GM12872 (cell line): ENCODE measurements at regions not wholly inside any gene's neighbourhood (a gene's known extent, or its start where the extent isn't known, plus 50 kb on each side); places are given as distances from the start of the nearest gene placed in this dataset.

ENCODE experiments used
- CTCF ChIP-seq: IDR thresholded peaks from 3 replicates; pipeline ENCODE4 v1.5.1; 2011; ENCODE audit warnings: low read depth, mild to moderate bottlenecking, low read length, moderate library complexity; ENCODE audit not compliant: insufficient read depth

DNA sequence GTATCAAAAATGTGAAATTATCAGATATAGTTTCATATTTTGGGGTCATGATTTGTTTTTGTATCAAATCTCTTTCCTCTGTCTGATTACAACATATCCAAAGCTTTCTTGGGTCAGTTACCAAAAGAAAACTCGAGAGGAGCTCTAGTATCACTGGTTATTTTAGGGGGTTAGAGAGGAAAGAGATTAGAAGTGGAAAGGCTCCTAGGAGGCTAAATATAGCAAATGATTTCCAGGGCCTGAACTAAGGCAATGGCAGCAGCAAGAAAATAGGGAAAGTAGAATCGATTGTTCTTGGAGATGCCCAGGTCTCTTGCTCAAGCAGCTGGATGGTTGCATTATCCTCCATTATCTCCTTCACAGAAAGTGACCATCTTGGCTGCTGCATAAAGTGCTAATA, 72.9 kb downstream of the NHLRC3 start:
- no peak for TF ChIP-seq CTCF

GRCh38 chr13:39119422-39119821, 81.2 kb downstream of the NHLRC3 start:
- TF ChIP-seq CTCF: no peak

DNA sequence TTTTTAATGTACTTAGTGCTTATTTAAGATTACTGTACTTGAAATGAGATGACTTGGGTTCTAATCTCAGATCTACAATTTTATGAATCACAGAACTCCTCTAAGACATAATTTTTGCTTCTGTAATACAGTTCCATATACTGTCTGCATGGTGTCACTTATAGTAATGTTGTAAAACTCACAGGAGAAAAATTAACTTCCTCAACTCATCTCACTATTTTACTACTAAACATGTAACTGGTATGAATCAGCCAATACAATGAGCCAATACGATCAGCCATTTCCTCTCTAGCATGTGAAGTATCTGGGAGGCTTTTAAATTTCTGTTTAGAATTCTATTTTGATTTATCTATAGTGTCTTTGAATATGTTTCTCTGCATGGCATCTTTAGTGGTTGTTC, 85.3 kb downstream of the NHLRC3 start:
- TF ChIP-seq CTCF: no peak

DNA sequence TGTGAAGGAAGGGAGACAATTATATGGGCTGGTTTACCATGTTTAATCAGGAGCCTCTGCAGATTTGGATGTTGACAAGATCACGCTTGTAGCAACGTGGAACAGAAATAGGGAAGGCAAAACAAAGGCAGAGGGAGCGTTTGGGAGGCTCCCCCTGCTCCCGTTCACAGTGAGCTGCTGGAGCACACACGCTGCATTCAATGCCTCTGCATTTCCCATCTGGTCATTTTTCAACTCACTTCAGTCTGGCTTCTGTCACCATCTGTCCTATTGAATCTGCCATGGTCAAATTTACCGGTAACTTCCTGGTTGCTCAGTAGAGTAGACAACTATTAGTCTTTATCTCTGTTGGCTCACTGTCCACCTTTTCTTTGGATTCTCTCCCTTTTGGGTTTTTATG, 91.0 kb downstream of the NHLRC3 start:
- no peak for TF ChIP-seq CTCF

DNA sequence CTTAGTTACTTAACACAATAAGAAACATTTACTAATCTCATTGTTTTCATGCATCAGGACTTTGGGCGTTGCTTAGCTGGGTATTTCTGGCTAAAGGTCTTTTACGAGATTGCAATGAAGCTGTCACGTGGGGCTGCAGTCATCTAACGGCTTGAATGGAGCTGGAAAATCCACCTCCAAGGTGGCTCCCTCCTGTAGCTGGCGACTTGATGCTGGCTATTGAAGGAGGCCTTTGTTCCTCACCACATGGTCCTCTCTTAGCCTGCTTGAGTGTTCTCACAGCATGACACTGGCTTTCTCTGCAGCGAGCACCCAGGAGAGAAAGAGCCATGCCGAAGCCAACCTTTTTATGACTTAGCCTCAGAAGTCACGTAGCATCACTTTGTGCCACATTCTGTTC, 92.0 kb downstream of the NHLRC3 start:
- no peak for TF ChIP-seq CTCF

- TF ChIP-seq CTCF: no peak
Measured at GRCh38 chr13:39132286-39133230, 94.3 kb downstream of the NHLRC3 start.

GRCh38 chr13:39133781-39134180, 95.5 kb downstream of the NHLRC3 start:
- no peak for TF ChIP-seq CTCF
